SKM-1 (cell line): ENCODE measurements at regions not wholly inside any gene's neighbourhood (a gene's known extent, or its start where the extent isn't known, plus 50 kb on each side); places are given as distances from the start of the nearest gene placed in this dataset.
"Not testable (repeated sequence)": the region's sequence is repeated elsewhere in the genome, so short reads cannot be mapped to it uniquely, and the experiment has no call there.

Source experiments
- DNase-seq: peaks from one replicate; lab custom pipeline; 2025; ENCODE audit not compliant: unreplicated experiment; lab: John Stamatoyannopoulos, UW

DNA sequence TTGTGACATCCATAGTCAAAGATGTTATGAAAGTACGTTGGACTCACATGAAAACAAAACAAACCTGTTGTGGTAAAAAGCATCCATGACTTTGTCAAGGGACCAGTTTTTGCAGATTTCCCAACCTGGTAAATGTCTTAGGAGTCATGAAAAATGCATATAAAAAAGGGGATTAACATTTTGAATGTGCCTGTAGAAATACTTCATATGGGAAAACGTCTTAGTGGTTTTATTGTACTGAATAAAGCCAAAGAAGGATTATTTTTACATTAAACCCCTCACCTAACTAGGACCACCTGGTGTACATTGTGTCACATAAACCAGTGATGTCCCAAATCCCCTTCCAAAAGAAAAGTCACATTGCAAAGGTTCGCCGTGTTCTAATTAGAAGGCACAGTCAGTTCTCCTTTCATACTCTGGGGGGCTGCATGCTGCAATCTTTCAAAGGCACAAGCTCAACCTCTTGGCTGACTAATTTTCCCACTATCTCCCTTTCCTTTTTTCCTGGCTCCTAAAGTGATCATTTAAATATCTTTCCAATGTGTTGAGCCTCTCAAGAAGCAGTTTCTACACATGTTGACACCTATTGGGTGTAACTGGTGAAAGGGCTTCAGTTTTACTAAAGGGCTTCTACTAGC is 119.8 kb upstream of the SPAG17 start:
- DNase-seq = no peak

DNA sequence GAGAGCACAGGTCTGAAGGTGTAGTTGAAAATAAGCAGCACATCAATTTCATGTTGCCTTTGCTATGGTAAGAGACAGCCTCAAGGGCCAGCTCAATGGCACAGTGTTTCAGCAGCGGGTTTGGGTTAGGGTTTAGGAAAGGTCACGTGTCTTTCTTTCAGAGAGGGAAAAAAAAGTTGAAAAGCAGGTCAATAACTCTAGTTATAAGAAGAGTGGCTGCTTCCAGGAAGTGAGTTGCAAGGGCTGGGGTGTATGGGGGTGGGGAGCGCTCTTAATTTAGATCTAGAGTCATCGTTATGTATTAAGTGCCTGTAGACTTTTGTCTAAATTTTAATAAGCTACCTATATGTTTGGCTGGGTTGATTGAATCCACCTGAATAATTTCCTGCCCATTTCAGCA is 118.5 kb upstream of the SPAG17 start:
- no peak for DNase-seq

DNA sequence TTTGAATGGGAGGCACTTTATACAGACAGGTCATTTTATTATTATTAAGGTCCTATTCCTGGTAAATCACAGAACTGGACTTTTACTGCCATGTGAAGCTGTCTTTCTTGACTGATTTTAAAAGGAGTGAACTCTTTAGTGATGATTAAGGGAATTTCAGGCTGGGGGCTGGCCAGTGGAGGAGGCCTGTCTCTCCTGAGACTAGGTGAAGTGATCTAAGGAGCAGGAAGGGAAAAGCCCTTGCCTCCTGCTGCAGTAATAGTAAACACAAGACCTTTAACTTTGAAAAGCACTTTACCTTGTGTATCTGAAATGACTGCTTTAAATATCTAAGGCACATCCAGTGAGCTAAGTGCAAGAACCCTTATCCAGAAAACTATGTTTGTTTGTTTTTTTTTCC is 118.0 kb upstream of the SPAG17 start:
- DNase-seq = no peak

DNA sequence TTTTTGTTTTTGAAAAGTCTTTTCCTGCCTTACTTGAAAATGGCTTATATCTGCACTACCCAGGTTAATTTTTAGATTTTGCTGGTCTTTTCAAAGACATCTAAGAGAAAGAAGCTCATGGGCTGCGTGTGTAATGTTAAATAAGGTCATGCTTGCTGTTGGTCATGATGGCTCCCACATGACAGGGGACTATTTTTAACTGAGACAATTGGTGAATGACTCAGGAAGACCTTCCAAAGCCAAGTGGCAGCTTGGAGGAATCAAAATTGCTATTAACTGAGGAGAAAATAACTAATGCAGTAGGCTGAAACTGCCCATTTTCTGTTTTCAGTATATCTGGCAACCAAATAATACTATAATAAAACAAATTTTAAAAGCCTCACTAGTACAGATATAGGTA is 117.1 kb upstream of the SPAG17 start:
- DNase-seq = no peak

DNA sequence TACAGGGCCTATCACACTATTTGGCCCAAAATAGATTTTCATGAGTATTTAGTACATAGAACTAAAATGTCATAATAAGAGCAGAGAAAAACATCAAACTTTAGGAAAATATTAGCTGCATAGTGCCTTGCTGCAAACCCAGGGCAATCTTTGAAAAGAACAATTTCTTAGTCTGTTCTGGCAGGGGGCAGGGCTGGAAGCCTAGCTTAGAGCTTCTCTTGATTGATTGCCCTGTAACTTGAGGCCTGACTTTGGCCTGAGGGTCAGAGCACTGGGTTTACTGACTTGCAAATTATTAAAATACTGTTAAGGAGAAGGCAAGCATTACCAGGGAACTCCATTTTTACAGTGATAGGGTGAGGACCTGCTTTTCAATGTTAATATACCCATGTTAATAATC is 115.8 kb upstream of the SPAG17 start:
- DNase-seq = no peak

DNA sequence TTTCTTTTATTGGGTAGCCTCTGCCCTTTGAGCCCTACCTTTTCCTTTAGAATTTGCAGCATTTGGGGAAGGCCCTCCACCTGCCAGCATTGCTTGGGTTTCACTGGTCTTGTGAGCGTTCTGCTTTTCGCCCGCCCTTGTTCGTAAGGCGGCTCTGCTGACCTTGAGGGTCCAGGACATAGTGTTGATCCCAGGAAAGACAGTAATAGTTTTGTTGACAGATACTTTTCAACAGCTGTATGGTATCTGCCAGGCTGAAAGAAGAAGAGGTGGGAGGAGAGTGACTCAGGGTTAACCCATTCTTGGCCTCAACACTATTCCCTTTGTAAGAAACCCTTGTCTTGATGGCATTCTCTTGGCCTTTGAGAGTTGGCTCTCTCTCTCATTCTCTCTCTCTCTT is 113.4 kb upstream of the SPAG17 start:
- no peak for DNase-seq

DNA sequence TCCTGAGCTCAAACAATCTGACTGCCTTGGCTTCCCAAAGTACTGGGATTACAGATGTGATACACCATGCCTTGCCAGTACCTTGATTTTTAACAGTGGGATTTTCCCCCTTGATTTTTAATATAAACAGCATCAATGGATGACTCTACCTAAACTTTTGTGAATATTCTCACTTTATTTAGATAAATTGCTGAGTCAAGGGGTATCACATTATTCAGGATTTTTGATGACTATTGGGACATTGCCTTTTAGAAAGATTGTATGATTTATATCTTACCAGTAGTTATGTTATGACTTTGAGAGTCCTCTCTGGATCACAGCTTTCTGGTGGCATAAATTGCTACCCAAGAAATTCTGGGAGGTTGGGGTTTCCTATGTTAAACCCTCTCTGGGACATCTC is 112.5 kb upstream of the SPAG17 start:
- no peak for DNase-seq

DNA sequence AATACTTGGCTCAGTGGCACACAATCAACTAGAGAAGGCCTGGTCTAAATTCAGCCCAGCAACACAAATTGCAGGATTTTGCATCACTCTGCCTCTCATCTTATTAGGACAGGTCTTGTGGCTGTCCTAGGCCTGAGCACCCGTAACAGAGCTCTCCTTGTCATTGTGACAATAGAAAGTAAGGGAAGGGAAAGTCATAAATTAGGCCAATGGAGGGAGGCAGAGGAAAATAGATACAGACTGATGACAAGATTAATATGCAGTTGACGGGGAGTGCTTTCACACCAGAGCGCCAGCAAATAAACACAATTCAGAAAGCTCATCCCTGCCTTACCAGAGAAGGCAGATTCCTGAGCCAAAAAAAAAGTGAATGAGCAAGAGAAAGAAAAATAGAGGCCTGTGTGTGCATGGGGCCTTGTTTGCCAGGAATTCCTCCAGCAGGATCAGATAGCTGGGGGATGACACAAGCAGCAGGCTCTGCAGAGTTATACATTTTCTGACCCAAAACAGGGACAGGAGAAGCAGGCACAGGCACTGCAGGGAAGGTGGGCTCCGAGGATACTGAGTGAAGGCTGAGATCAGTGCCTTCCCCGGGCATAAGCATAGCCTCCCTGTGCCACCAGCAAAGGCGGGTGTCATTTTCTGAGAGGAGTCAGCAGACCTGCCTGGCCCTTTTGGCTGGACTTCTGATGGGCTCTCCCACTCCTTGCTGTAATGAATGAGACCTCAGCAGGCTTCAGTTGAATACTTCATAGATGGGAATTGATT is 110.0 kb upstream of the SPAG17 start:
- no peak for DNase-seq

DNA sequence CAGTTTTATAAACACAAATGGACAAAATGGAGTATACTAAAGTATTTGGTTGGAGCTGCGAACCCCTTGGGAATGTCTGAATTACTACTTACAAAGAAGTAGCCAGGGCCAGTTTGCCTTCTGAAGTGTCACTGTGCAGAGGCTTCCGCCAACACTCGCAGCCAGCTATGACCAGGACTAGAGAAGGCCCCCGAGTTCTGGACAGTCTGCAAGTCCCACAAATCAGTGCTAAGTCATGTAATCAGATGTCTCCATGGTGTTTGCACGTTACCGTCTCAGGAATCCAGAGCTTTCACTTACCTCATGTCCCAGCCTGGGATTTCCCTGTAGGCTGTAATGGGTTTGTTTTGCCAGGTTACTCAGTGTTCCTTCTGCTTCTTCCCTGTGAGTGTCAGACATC is 106.6 kb upstream of the SPAG17 start:
- DNase-seq = no peak

DNA sequence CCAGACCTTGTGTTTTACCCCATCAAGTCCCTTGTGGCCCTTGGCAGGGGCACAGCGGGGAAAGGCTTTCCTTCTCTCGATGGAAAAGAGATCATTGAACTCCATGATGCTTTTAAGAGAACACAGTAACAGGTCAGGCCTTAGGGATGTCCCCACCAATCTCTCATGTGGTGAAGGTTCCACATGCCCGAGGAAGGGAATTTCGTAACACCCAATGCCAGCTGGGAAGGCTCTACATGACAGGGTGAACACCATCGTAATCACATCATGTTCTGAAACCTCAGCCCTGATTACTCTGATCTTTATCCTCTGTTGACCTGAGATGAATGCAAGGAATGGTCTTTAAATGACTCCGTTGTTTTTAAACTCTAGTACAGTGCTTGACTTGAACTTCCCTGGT is 105.5 kb upstream of the SPAG17 start:
- DNase-seq = no peak

DNA sequence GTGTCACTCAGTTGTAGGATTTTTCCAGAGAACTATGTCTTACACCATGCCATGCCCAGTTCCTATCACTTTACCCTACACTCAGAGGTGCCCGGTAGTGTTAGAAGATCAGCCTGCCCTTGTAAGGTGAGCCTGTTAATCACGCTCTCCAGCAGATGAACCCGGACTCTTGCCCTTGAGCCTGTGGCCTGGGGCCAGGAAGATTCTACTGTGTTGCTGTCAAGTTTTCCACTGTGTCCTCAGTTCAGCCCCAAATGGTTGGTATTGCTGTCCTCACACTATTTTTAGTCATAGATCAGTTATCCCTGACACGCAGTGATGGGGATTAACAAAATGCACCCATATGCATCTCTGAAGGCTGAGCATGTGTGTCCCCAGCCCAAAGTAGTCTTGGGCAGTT is 105.0 kb upstream of the SPAG17 start:
- no peak for DNase-seq

DNA sequence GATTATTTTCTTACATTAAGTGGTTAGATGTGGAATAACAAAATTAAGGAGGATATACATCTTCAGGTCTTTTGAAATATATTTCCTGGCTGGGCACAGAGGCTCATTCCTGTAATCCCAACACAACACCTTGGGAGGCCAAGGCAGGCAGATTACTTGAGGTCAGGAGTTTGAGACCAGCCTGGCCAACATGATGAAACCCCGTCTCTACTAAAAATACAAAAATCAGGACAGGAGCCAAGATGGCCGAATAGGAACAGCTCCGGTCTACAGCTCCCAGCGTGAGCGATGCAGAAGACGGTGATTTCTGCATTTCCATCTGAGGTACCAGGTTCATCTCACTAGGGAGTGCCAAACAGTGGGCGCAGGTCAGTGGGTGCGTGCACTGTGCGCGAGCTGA is 95.6 kb upstream of the SPAG17 start:
- DNase-seq = not testable (repeated sequence)

DNA sequence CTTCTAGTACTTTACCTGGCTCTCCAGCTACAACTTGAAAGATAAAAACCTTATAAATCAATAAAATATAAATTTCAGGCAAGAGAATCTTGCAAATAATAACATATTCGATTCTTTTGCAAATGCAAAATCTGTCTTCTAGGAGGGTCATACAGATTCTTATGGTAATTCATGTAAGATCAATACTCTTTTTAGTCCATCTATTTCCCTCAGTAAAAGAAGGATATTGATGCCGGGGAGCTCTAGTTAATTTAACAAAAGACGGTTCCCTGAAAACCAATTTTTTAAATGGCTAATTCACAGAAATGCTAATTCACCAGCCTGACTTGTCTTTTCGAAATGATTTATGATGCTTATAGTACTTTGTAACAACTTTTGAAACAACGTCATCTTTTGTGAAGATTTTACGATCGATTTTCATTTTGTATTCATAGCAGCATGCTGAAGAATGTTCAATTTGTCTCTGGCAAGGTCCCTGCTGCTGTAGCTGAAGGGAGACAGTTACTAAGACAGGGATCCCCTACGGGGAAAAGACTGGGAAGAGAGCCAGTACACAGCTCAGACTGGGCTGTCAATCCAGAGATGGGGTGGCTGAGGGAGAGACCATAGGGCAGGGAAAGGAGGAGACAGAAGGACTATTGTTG is 90.6 kb upstream of the SPAG17 start:
- DNase-seq = no peak

DNA sequence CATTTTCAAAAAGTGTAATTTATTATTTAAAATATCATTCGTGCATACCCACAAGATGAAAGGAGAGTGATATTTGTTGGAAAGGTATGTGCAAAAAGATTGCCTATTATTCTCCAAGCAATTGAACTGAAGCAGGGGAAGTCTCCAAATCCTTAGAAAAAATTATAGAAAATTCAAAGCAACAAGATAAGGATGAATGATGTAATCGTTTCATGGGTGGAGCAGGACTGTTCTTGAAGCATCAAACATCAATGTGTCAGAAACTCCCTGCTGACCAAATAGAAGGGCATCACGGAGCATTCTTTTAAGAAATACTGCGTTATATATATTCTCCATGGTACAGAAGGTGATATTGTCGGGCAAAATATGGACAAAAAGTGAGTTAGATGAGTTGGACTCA is 87.9 kb upstream of the SPAG17 start:
- no peak for DNase-seq

DNA sequence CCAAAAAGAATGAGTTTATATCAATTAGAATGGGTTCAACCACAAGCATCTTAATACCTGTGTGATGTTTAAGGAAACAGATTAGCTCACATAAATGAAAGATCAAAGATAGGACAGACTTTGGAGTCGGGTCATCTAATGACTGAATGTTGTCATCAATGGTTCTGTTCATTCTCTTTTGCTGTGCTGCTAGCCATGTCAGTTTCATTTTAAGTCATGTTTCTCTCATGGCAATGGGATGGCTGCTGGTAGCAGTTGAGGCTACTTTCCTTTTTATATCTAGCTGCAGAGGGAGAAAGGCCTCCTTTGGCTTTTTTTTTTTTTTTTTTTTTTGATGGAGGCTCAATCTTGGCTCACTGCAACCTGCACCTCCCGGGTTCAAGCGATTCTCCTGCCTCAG is 86.9 kb upstream of the SPAG17 start:
- DNase-seq = no peak

DNA sequence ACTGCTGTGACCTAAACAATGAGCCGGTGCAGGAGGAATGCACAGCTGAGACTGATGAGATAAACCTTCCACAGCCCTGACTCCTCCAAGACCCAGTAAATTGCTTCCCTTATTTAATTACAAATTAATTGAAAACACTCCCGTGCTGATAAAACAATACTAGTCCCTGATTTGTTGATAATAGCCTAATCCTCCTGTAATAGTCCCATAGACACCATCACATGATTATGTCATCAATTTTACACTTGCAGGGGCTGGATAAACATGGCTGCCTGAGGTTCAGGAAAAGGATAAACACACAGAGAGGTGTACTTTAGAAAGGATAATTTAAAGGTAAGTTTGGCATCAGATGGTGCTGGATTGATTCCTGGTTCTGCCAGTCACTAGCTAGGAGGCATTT is 84.6 kb upstream of the SPAG17 start:
- DNase-seq = no peak

DNA sequence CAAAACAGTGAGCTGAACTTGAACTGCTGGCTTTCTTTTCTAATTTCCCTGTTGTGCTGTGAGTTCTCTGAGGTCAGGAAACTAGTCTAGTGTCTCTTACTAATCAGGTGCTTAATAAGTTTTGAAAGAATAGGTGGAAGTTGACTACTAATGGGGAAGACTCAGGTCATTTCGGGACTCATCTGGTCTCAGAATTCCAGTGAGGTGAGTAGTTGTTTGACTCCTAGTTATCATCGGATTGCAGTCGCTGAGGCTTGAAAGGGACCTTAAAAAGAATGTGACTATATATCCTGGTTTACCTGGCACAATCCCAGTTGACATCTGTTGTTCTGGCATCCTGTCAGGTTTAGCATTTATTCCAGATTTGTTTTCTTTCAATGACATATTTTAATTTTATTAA is 81.4 kb upstream of the SPAG17 start:
- DNase-seq = no peak

DNA sequence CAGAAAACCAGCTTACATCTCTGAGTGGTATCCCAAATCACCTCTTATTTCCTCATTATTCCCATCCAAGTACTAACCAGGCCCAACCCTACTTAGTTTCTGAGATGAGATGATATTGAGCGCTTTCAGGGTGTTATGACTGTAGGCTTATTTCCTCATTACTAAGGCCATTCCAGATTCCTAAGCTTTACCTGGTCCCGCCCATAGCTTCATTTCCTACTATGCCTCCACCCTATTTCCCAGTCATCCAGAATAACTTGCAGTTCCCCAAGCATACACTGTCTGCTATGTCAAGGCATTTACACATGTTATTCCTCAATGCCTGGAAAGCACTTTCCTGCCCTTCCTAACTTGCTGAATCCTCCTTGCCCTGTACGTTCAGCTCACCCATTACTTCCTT is 79.3 kb upstream of the SPAG17 start:
- DNase-seq = no peak

DNA sequence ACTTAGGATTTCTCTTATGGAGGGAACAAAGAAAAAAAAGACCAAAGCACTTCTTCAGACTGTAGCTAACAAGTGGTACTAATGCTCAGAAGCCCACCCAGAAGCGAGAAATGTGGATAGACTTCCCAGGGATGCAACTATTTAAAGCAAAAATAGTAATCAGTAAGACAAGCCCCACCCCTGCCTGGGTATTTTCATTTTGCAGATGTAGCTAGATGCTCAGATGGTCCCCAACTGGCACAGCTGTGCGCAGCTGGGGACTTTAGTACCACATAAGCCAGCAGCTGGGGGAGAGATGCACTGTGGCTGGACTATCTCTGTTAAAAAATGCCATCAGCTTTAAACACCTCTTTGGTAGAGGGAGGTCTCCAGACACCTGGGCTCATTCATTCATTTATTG is 77.8 kb upstream of the SPAG17 start:
- DNase-seq = no peak

DNA sequence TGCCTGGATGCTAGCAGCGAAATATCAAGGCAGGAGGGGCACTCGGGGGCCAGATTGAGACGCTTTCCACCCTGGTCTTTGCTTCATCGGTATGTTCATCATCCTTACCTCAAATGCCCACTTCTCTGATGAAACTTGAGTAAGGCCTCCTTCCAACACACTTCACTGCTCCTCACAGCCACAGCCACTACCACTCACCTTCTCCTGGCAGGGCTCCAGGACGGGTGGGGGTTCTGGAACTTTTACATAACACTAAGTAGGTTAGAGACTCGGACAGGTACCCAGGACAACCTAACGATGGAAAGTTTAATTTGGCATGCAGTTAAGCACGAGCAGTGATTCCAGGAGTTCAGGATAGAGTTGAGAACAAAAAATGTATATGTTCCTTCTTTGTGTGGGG is 73.9 kb upstream of the SPAG17 start:
- DNase-seq = no peak

DNA sequence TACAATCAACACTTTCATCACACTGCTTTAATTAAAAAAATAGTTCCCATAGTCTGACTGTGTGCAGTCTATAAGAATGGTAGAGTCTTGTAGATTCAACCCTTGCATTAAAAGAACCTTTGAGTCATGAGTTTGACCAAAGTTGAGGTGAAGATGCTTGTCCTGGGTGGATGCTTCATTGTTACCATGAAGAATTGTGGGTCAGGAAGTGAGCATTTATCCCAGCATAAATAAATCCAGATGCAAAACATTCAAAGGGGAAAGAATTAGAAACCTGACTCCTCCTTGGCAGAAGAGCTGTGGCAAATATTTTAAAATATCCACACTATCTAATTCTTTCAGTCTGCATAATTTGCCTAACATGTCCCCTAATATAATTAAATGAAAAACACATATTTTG is 72.9 kb upstream of the SPAG17 start:
- DNase-seq = no peak
